ENCODE measurements at regions not wholly inside any gene's neighbourhood (a gene's known extent, or its start where the extent isn't known, plus 50 kb on each side); places are given as distances from the start of the nearest gene placed in this dataset.

DNA sequence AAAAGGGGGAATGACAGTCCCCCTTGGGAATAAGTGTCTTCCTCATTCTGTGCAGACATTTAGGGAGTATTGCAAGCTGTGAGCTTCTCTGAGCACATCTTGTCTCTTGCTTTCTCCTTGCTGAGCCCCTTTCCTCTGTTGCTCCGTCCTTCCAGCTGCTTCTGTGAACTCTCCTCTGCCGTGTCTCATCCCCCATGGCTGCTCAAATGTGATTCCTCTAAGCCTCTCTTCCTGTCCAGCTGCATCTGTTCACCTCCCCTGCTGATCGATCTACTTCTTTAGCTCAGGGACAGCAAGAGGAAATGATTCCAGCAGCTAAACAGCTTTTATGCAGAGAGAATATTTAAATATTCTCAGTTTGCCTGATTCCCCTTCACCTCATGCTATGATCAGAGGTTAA lies 328.0 kb upstream of the DNAJC19 start:
- Histone ChIP-seq H3K9me3 (no peaks in the 10 kb centered on the region), H3K4me1 (ENCODE audit: control insufficient read depth in 1 of 2, insufficient read depth in 2 of 2, low read depth in 1 of 2, low read length in 1 of 2) (peaks cover 0 to 3% of the 10 kb centered on the region in 2 experiments; a peak in 1 of 4 replicates), H3K27ac (ENCODE audit: low read depth in 2 of 2, low read length in 1 of 2) (no peak overlapping the region), H2AFZ (ENCODE audit: low read depth) (no peak overlapping the region), H3K27me3 (ENCODE audit: insufficient read depth) (no peaks in the 10 kb centered on the region), H3K79me2 (ENCODE audit: insufficient read depth) (no peaks in the 10 kb centered on the region), H3K4me2 (no peak overlapping the region), H3K4me3 (ENCODE audit: low read depth in 2 of 2, low read length in 1 of 2) (no peak overlapping the region), H4K20me1 (ENCODE audit: insufficient read depth) (no peaks in the 10 kb centered on the region), H3F3A (replicated peaks; ENCODE audit: insufficient read depth) (no peaks in the 10 kb centered on the region), H3K9ac (no peak overlapping the region), H3K36me3 (replicated peaks in 1 of 2; ENCODE audit: control insufficient read depth in 1 of 2, insufficient read depth in 2 of 2, low read length in 1 of 2) (no peaks in the 10 kb centered on the region), H3K9me2 (no peaks in the 10 kb centered on the region)
- DNase-seq, result peak; percentile 13
- ChIA-PET CTCF (interaction anchor here (0.6 to 1.3 kb wide), 5 partner anchors 9 to 1365 kb away, joined by 3 to 4 read pairs (median 3); no protein-coding TSS in a partner anchor), POLR2A (no interaction called here)
- WGBS (ENCODE audit: low lambda C conversion rate), result 19% methylated on average over 3 of the region's 3 CpGs
- no peak for TF ChIP-seq TCF12 (IDR thresholded peaks at IDR 0.05)
- TF ChIP-seq GATA2 (CRISPR knock-in tag; IDR thresholded peaks at IDR 0.05), result no peak
- no peak for TF ChIP-seq FOXM1 (IDR thresholded peaks at IDR 0.05; ENCODE audit: low read depth)
- no peak for TF ChIP-seq EP300 (IDR thresholded peaks at IDR 0.05; ENCODE audit: borderline replicate concordance in 1 of 2, low read depth in 1 of 2, low read length in 1 of 2)
- no peak for TF ChIP-seq FOXJ3 (CRISPR knock-in tag; IDR thresholded peaks at IDR 0.05)
- no peak for TF ChIP-seq RXRA (IDR thresholded peaks at IDR 0.05; ENCODE audit: borderline replicate concordance, low read depth)
- TF ChIP-seq RFX5 (IDR thresholded peaks at IDR 0.05; ENCODE audit: low read length), result no peak
- TF ChIP-seq JUND (IDR thresholded peaks at IDR 0.05), result no peak
- TF ChIP-seq RCOR1 (IDR thresholded peaks at IDR 0.05; ENCODE audit: low read length), result no peak
- no peak for TF ChIP-seq GABPA (IDR thresholded peaks at IDR 0.05; ENCODE audit: low read depth)
- TF ChIP-seq, protein P1, sequence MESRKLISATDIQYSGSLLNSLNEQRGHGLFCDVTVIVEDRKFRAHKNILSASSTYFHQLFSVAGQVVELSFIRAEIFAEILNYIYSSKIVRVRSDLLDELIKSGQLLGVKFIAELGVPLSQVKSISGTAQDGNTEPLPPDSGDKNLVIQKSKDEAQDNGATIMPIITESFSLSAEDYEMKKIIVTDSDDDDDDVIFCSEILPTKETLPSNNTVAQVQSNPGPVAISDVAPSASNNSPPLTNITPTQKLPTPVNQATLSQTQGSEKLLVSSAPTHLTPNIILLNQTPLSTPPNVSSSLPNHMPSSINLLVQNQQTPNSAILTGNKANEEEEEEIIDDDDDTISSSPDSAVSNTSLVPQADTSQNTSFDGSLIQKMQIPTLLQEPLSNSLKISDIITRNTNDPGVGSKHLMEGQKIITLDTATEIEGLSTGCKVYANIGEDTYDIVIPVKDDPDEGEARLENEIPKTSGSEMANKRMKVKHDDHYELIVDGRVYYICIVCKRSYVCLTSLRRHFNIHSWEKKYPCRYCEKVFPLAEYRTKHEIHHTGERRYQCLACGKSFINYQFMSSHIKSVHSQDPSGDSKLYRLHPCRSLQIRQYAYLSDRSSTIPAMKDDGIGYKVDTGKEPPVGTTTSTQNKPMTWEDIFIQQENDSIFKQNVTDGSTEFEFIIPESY (IDR thresholded peaks at IDR 0.05; ENCODE audit: borderline replicate concordance, low read depth), result no peak
- no peak for TF ChIP-seq TAF1 (IDR thresholded peaks at IDR 0.05; ENCODE audit: borderline replicate concordance, low read depth, low read length)
- no peak for TF ChIP-seq NFIC (IDR thresholded peaks at IDR 0.05; ENCODE audit: borderline replicate concordance)
- no peak for TF ChIP-seq MXI1 (IDR thresholded peaks at IDR 0.05; ENCODE audit: low read depth, low read length)
- TF ChIP-seq CHD2 (IDR thresholded peaks at IDR 0.05; ENCODE audit: low read length, partially characterized antibody), result no peak
- TF ChIP-seq, protein P2, sequence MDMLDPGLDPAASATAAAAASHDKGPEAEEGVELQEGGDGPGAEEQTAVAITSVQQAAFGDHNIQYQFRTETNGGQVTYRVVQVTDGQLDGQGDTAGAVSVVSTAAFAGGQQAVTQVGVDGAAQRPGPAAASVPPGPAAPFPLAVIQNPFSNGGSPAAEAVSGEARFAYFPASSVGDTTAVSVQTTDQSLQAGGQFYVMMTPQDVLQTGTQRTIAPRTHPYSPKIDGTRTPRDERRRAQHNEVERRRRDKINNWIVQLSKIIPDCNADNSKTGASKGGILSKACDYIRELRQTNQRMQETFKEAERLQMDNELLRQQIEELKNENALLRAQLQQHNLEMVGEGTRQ (IDR thresholded peaks at IDR 0.05; ENCODE audit: borderline replicate concordance, low read depth, low read length), result no peak
- TF ChIP-seq, protein P3, sequence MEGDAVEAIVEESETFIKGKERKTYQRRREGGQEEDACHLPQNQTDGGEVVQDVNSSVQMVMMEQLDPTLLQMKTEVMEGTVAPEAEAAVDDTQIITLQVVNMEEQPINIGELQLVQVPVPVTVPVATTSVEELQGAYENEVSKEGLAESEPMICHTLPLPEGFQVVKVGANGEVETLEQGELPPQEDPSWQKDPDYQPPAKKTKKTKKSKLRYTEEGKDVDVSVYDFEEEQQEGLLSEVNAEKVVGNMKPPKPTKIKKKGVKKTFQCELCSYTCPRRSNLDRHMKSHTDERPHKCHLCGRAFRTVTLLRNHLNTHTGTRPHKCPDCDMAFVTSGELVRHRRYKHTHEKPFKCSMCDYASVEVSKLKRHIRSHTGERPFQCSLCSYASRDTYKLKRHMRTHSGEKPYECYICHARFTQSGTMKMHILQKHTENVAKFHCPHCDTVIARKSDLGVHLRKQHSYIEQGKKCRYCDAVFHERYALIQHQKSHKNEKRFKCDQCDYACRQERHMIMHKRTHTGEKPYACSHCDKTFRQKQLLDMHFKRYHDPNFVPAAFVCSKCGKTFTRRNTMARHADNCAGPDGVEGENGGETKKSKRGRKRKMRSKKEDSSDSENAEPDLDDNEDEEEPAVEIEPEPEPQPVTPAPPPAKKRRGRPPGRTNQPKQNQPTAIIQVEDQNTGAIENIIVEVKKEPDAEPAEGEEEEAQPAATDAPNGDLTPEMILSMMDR (IDR thresholded peaks at IDR 0.05), result no peak
- TF ChIP-seq FOSL2 (IDR thresholded peaks at IDR 0.05; ENCODE audit: borderline replicate concordance, low read depth), result no peak
- TF ChIP-seq EZH2phosphoT487 (IDR thresholded peaks at IDR 0.05; ENCODE audit: borderline replicate concordance, low read depth), result no peak
- no peak for TF ChIP-seq POLR2AphosphoS5 (IDR thresholded peaks at IDR 0.05; ENCODE audit: low read depth, low read length)

All from SK-N-SH (cell line).